ACC112 (cell line): ENCODE measurements at regions not wholly inside any gene's neighbourhood (a gene's known extent, or its start where the extent isn't known, plus 50 kb on each side); places are given as distances from the start of the nearest gene placed in this dataset.
A peak's percentile ranks its signal among the peaks of the same experiment; 100 is the strongest.
"Not testable (repeated sequence)": the region's sequence is repeated elsewhere in the genome, so short reads cannot be mapped to it uniquely, and the experiment has no call there.

ENCODE experiments used
- H2AFZ ChIP-seq: fragments of 200-600 bp; sonication (generic); one replicate; pipeline ENCODE4 v1.6.0; 2017; ENCODE audit warnings: antibody characterized with exemption, low read length; ENCODE audit not compliant: unreplicated experiment
- H3K27ac ChIP-seq: fragments of 200-600 bp; sonication (generic); 2 replicates; pipeline ENCODE4 v1.5.1; 2014; ENCODE audit warnings: low read depth, mild to moderate bottlenecking, antibody characterized with exemption, low read length, moderate library complexity
- H3K27me3 ChIP-seq: fragments of 200-600 bp; sonication (generic); 2 replicates; pipeline ENCODE4 v1.6.1; 2014; ENCODE audit warnings: mild to moderate bottlenecking, antibody characterized with exemption, low read length, moderate library complexity, mixed read lengths; ENCODE audit not compliant: insufficient read depth
- H3K36me3 ChIP-seq: fragments of 200-600 bp; sonication (generic); 2 replicates; pipeline ENCODE4 v1.6.1; 2016; ENCODE audit warnings: mild to moderate bottlenecking, antibody characterized with exemption, low read length, moderate library complexity, mixed read lengths; ENCODE audit not compliant: insufficient read depth
- H3K4me1 ChIP-seq: fragments of 200-600 bp; sonication (generic); one replicate; pipeline ENCODE4 v1.6.1; 2016; ENCODE audit warnings: low read length, mixed read lengths; ENCODE audit not compliant: insufficient read depth, unreplicated experiment, control insufficient read depth
- H3K4me3 ChIP-seq: fragments of 200-600 bp; sonication (generic); 2 replicates; pipeline ENCODE4 v1.5.1; 2014; ENCODE audit warnings: mild to moderate bottlenecking, low read depth, low read length
- H3K79me2 ChIP-seq: fragments of 200-600 bp; sonication (generic); one replicate; pipeline ENCODE4 v1.6.0; 2016; ENCODE audit warnings: low read length; ENCODE audit not compliant: control insufficient read depth, unreplicated experiment, insufficient read depth

GRCh38 chr5:125481506-125482465 is 735.3 kb upstream of the ZNF608 start:
- H2AFZ ChIP-seq: no peak overlapping the region
- H3K36me3 ChIP-seq: no peaks in the 10 kb centered on the region
- no peaks in the 10 kb centered on the region for H3K27me3 ChIP-seq
- no peak overlapping the region for H3K4me3 ChIP-seq
- H3K27ac ChIP-seq: no peak overlapping the region
- peaks cover 45% of the 10 kb centered on the region for H3K4me1 ChIP-seq
- no peaks in the 10 kb centered on the region for H3K79me2 ChIP-seq

GRCh38 chr5:125483609-125484008 is 737.2 kb upstream of the ZNF608 start:
- Histone ChIP-seq H3K27me3 (no peaks in the 10 kb centered on the region), H3K4me1 (peaks cover 41% of the 10 kb centered on the region), H2AFZ (no peak overlapping the region), H3K36me3 (no peaks in the 10 kb centered on the region), H3K4me3 (no peak overlapping the region; the same call in 1 of the 2 replicates), H3K27ac (peak overlapping the region; percentile 96), H3K79me2 (no peaks in the 10 kb centered on the region)

- peak overlapping the region; percentile 86 for H2AFZ ChIP-seq
- peak overlapping the region; percentile 55 for H3K4me3 ChIP-seq
- H3K36me3 ChIP-seq: no peaks in the 10 kb centered on the region
- peak overlapping the region; percentile 96 for H3K27ac ChIP-seq
- H3K27me3 ChIP-seq: no peaks in the 10 kb centered on the region
- H3K79me2 ChIP-seq: no peaks in the 10 kb centered on the region
- H3K4me1 ChIP-seq: peaks cover 41% of the 10 kb centered on the region
Observed at GRCh38 chr5:125484272-125484741, 737.9 kb upstream of the ZNF608 start.

GRCh38 chr5:125484742-125485641 is 738.6 kb upstream of the ZNF608 start:
- Histone ChIP-seq H3K79me2 (no peaks in the 10 kb centered on the region), H3K27me3 (no peaks in the 10 kb centered on the region), H3K4me1 (peaks cover 41% of the 10 kb centered on the region), H3K36me3 (no peaks in the 10 kb centered on the region), H3K27ac (peak overlapping the region; percentile 96), H2AFZ (peak overlapping the region; percentile 86), H3K4me3 (peak overlapping the region; percentile 55)

- peak overlapping the region; percentile 96 for H3K27ac ChIP-seq
- peak overlapping the region; percentile 55 for H3K4me3 ChIP-seq
- H3K79me2 ChIP-seq: no peaks in the 10 kb centered on the region
- H2AFZ ChIP-seq: peak overlapping the region; percentile 11
- H3K27me3 ChIP-seq: no peaks in the 10 kb centered on the region
- peaks cover 41% of the 10 kb centered on the region for H3K4me1 ChIP-seq
- H3K36me3 ChIP-seq: no peaks in the 10 kb centered on the region
Observed at GRCh38 chr5:125485771-125486170, 739.3 kb upstream of the ZNF608 start.

GRCh38 chr5:125486634-125487033 is 740.2 kb upstream of the ZNF608 start:
- H3K27me3 ChIP-seq: no peaks in the 10 kb centered on the region
- H3K79me2 ChIP-seq: no peaks in the 10 kb centered on the region
- H3K4me3 ChIP-seq: no peak overlapping the region; the same call in 1 of the 2 replicates
- no peak overlapping the region for H2AFZ ChIP-seq
- peak overlapping the region; percentile 96 for H3K27ac ChIP-seq
- H3K36me3 ChIP-seq: no peaks in the 10 kb centered on the region
- H3K4me1 ChIP-seq: peaks cover 41% of the 10 kb centered on the region

GRCh38 chr5:125487231-125487630 is 740.8 kb upstream of the ZNF608 start:
- peak overlapping the region; percentile 96 for H3K27ac ChIP-seq

GRCh38 chr5:125487652-125488051 is 741.2 kb upstream of the ZNF608 start:
- peaks cover 41% of the 10 kb centered on the region for H3K4me1 ChIP-seq
- not testable (repeated sequence) for H3K27me3 ChIP-seq, H3K27ac ChIP-seq, H3K36me3 ChIP-seq, H3K4me3 ChIP-seq, H3K79me2 ChIP-seq
- peak overlapping the region; percentile 11 for H2AFZ ChIP-seq

More at GRCh38 chr5:125487231-125487630, 740.8 kb upstream of the ZNF608 start:
- H3K4me3 ChIP-seq: no peak overlapping the region
- no peaks in the 10 kb centered on the region for H3K79me2 ChIP-seq
- H2AFZ ChIP-seq: peak overlapping the region; percentile 11
- H3K4me1 ChIP-seq: peaks cover 41% of the 10 kb centered on the region
- H3K27me3 ChIP-seq: no peaks in the 10 kb centered on the region
- no peaks in the 10 kb centered on the region for H3K36me3 ChIP-seq

GRCh38 chr5:125489146-125489545 is 742.7 kb upstream of the ZNF608 start:
- Histone ChIP-seq H2AFZ (no peak overlapping the region), H3K27ac (no peak overlapping the region), H3K4me3 (no peak overlapping the region), H3K4me1 (peaks cover 31% of the 10 kb centered on the region), H3K27me3 (no peaks in the 10 kb centered on the region), H3K79me2 (no peaks in the 10 kb centered on the region), H3K36me3 (no peaks in the 10 kb centered on the region)

- H3K27ac ChIP-seq: no peak overlapping the region
- H3K4me1 ChIP-seq: peaks cover 4% of the 10 kb centered on the region
- no peaks in the 10 kb centered on the region for H3K27me3 ChIP-seq
- peak overlapping the region; percentile 25 for H3K4me3 ChIP-seq
- no peaks in the 10 kb centered on the region for H3K36me3 ChIP-seq
- peak overlapping the region; percentile 75 for H2AFZ ChIP-seq
- no peaks in the 10 kb centered on the region for H3K79me2 ChIP-seq
Observed at GRCh38 chr5:125491986-125492492, 745.6 kb upstream of the ZNF608 start.
